ENCODE measurements at regions not wholly inside any gene's neighbourhood (a gene's known extent, or its start where the extent isn't known, plus 50 kb on each side); places are given as distances from the start of the nearest gene placed in this dataset.

- no peak for TF ChIP-seq POLR2A (IDR thresholded peaks at IDR 0.05; ENCODE audit: low read length)
- no peak for TF ChIP-seq GATA1 (IDR thresholded peaks at IDR 0.05; ENCODE audit: low read depth, low read length)
These were observed 406.3 kb downstream of the SPRY1 start for GRCh38 chr4:123802933-123803332.

All from erythroblast (primary cell).